AG04450 (cell line): ENCODE measurements at regions not wholly inside any gene's neighbourhood (a gene's known extent, or its start where the extent isn't known, plus 50 kb on each side); places are given as distances from the start of the nearest gene placed in this dataset.
"Not testable (repeated sequence)": the region's sequence is repeated elsewhere in the genome, so short reads cannot be mapped to it uniquely, and the experiment has no call there.

ENCODE experiments used
- CTCF ChIA-PET: fragments of 300-600, 350-600 bp; formaldehyde crosslinking; extraction: SDS; loops from one replicate; lab custom pipeline; 2022; ENCODE audit warnings: antibody characterized with exemption, inconsistent platforms; lab: Charles Lee
- POLR2A ChIA-PET: fragments of 350-600 bp; formaldehyde crosslinking; extraction: SDS; loops from one replicate; lab custom pipeline; 2021; ENCODE audit warnings: antibody characterized with exemption, inconsistent platforms; lab: Yijun Ruan, JAX
- DNase-seq: peaks from one replicate; pipeline ENCODE4 v3.0.0-alpha.2; 2011; ENCODE audit warnings: low read depth, low spot score
- H3K27ac ChIP-seq: one replicate; pipeline ENCODE4 v1.5.1; 2012; ENCODE audit warnings: low read depth, low read length, control low read depth
- H3K27me3 ChIP-seq: one replicate; pipeline ENCODE4 v1.6.0; 2012; ENCODE audit warnings: low read length; ENCODE audit not compliant: control insufficient read depth, insufficient read depth
- H3K4me3 ChIP-seq: 2 replicates; pipeline ENCODE4 v1.5.1; 2011; ENCODE audit warnings: mild to moderate bottlenecking, low read depth, low read length, control low read depth
- H3K9me3 ChIP-seq: 2 replicates; pipeline ENCODE4 v1.5.1; 2012; ENCODE audit warnings: low read length; ENCODE audit not compliant: control insufficient read depth, insufficient read depth
- TF ChIP-seq, protein P1 (sequence below): IDR thresholded peaks from 2 replicates; pipeline ENCODE4 v1.5.1; 2011; ENCODE audit warnings: low read depth, low read length, control low read depth, inconsistent platforms

DNA sequence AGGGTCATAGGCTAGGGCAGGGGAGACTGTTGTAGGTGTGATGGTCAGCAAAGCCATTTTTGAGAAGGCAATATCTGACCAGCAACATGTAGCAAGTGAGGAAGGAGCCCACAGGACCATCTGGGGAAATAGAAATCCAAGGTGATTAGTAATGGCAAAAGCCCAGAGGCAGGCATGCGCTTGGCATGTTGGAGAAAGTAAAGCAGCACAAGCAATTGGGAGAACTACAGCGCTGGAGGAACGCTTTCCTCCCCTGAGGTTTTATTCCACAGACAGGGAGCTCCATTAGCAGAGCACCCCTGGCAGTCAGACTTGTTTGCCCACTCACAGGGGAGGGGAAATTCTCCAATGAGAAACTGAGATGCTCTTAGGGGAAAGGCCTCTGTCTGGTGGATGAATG is 54.8 kb upstream of the FOXB2 start:
- no peaks in the 10 kb centered on the region for H3K9me3 ChIP-seq
- no peaks in the 10 kb centered on the region for H3K27me3 ChIP-seq
- DNase-seq, result no peak
- POLR2A ChIA-PET, result no interaction called here
- CTCF ChIA-PET, result interaction anchor here (0.5 kb wide), 1 partner anchor 8 kb away, joined by 3 read pairs; no protein-coding TSS in a partner anchor
- no peak overlapping the region for H3K27ac ChIP-seq
- TF ChIP-seq, protein P1, sequence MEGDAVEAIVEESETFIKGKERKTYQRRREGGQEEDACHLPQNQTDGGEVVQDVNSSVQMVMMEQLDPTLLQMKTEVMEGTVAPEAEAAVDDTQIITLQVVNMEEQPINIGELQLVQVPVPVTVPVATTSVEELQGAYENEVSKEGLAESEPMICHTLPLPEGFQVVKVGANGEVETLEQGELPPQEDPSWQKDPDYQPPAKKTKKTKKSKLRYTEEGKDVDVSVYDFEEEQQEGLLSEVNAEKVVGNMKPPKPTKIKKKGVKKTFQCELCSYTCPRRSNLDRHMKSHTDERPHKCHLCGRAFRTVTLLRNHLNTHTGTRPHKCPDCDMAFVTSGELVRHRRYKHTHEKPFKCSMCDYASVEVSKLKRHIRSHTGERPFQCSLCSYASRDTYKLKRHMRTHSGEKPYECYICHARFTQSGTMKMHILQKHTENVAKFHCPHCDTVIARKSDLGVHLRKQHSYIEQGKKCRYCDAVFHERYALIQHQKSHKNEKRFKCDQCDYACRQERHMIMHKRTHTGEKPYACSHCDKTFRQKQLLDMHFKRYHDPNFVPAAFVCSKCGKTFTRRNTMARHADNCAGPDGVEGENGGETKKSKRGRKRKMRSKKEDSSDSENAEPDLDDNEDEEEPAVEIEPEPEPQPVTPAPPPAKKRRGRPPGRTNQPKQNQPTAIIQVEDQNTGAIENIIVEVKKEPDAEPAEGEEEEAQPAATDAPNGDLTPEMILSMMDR, result no peak
- H3K4me3 ChIP-seq, result no peak overlapping the region

- H3K27ac ChIP-seq, result no peak overlapping the region
- no peak for DNase-seq
- H3K9me3 ChIP-seq, result no peaks in the 10 kb centered on the region
- H3K4me3 ChIP-seq, result no peak overlapping the region
- no peaks in the 10 kb centered on the region for H3K27me3 ChIP-seq
- TF ChIP-seq, protein P1, result no peak
- ChIA-PET POLR2A (interaction anchor here (0.7 kb wide), 1 partner anchor 169 kb away, joined by 6 read pairs; no protein-coding TSS in a partner anchor), CTCF (no interaction called here)
Observed at GRCh38 chr9:76962732-76963131, 56.7 kb upstream of the FOXB2 start.

GRCh38 chr9:76957258-76957657 is 51.3 kb upstream of the PRUNE2 start:
- ChIA-PET CTCF (no interaction called here), POLR2A (no interaction called here)
- no peak overlapping the region for H3K4me3 ChIP-seq
- TF ChIP-seq, protein P1, result no peak
- peaks cover 3% of the 10 kb centered on the region for H3K27me3 ChIP-seq
- no peaks in the 10 kb centered on the region for H3K9me3 ChIP-seq
- no peak overlapping the region for H3K27ac ChIP-seq
- no peak for DNase-seq

- POLR2A ChIA-PET, H3K4me3 ChIP-seq, DNase-seq, H3K27ac ChIP-seq, H3K27me3 ChIP-seq, CTCF ChIA-PET, H3K9me3 ChIP-seq: not testable (repeated sequence)
Observed at GRCh38 chr9:76956371-76956770, 50.5 kb upstream of the PRUNE2 start.
